HepG2 (cell line): ENCODE measurements at regions not wholly inside any gene's neighbourhood (a gene's known extent, or its start where the extent isn't known, plus 50 kb on each side); places are given as distances from the start of the nearest gene placed in this dataset.

ENCODE experiments used
- ATAC-seq: fragments of 200-7000 bp; cut with Tn5 transposase; 3 replicates; pipeline ENCODE4 v1.9.1; 2020; ENCODE audit warnings: mild to moderate bottlenecking, moderate library complexity
- BruUV-seq: library from RNA; stranded (reverse); fragments of 400-500 nt; replicated peaks from 2 replicates; lab custom pipeline; 2021; lab: Mats Ljungman, UMichigan
- CTCF ChIA-PET: fragments of 300-600 bp; formaldehyde crosslinking; extraction: SDS; loops from one replicate; lab custom pipeline; 2021; ENCODE audit warnings: low total read pairs, inconsistent platforms, low intra/inter-chr PET ratio; lab: Yijun Ruan, JAX
- POLR2A ChIA-PET: fragments of 350-600 bp; sonication (Branson Sonifier 250); formaldehyde crosslinking; loops from one replicate; lab custom pipeline; 2020; ENCODE audit warnings: antibody characterized with exemption, inconsistent platforms; lab: Yijun Ruan, JAX
- DNase-seq: peaks from one replicate; pipeline ENCODE4 v3.0.0-alpha.2; 2015; ENCODE audit warnings: low spot score
- FAIRE-seq: peaks from 3 replicates; lab custom pipeline; 2011; peaks lifted over from hg19 to GRCh38; lab: Jason Lieb, UNC
- H2AFZ ChIP-seq: one replicate; pipeline ENCODE4 v1.6.1; 2011; ENCODE audit warnings: low read length, inconsistent platforms
- H3K27ac ChIP-seq: fragments of 300-600 bp; 3 replicates; pipeline ENCODE4 v1.8.0; 2011; ENCODE audit warnings: mixed run types, mild to moderate bottlenecking, mixed read lengths, low read length, inconsistent platforms; ENCODE audit not compliant: insufficient read depth; ENCODE audit errors: extremely low read length
- H3K27me3 ChIP-seq, 2 experiments: fragments of 200-600 bp in 1 of 2; 2 replicates in 1 of 2; 3 replicates in 1 of 2; pipeline versions ENCODE4 v1.6.0 to v1.8.0; 2011; ENCODE audit warnings: low read length in 2 of 2, mild to moderate bottlenecking in 2 of 2, moderate library complexity in 2 of 2, inconsistent platforms in 1 of 2; ENCODE audit not compliant: insufficient read depth in 2 of 2, control insufficient read depth in 1 of 2
- H3K36me3 ChIP-seq, 2 experiments: fragments of 200-600 bp in 1 of 2; replicated peaks in 1 of 2; 2 replicates in 1 of 2; 3 replicates in 1 of 2; pipeline versions ENCODE4 v1.5.1 to v1.8.0; 2011; ENCODE audit warnings: low read length in 2 of 2, inconsistent platforms in 1 of 2; ENCODE audit not compliant: insufficient read depth in 2 of 2, control insufficient read depth in 1 of 2
- H3K4me1 ChIP-seq: 2 replicates; pipeline ENCODE4 v1.5.1; 2012; ENCODE audit warnings: low read length, inconsistent platforms; ENCODE audit not compliant: insufficient read depth
- H3K4me2 ChIP-seq: 2 replicates; pipeline ENCODE4 v1.6.0; 2011; ENCODE audit warnings: low read depth, low read length, inconsistent platforms
- H3K4me3 ChIP-seq, 3 experiments: fragments of 200-600 bp in 1 of 3; sonication (generic), shearing (Covaris generic) in 1 of 3; replicated peaks in 1 of 3; 2 replicates each; pipeline ENCODE4 v1.5.1; 2011 to 2016; ENCODE audit warnings: low read length in 3 of 3, inconsistent platforms in 2 of 3, low read depth in 2 of 3, mild to moderate bottlenecking in 2 of 3, control low read depth in 1 of 3, mixed read lengths in 1 of 3; ENCODE audit not compliant: insufficient read depth in 1 of 3
- H3K79me2 ChIP-seq: one replicate; pipeline ENCODE4 v1.6.1; 2011; ENCODE audit warnings: low read length, inconsistent platforms; ENCODE audit not compliant: insufficient read depth
- H3K9ac ChIP-seq: 2 replicates; pipeline ENCODE4 v1.6.0; 2011; ENCODE audit warnings: mild to moderate bottlenecking, low read depth, low read length, inconsistent platforms; ENCODE audit not compliant: insufficient read depth
- H3K9me3 ChIP-seq: 2 replicates; pipeline ENCODE4 v1.5.1; 2012; ENCODE audit warnings: mild to moderate bottlenecking, low read length
- H4K20me1 ChIP-seq: 2 replicates; pipeline ENCODE4 v1.6.0; 2011; ENCODE audit warnings: inconsistent platforms, mild to moderate bottlenecking, low read length, moderate library complexity; ENCODE audit not compliant: insufficient read depth
- KIAA2018 ChIP-seq: sonication (generic); formaldehyde crosslinking; IDR thresholded peaks from 2 replicates; pipeline ENCODE4 v1.5.0; 2020; ENCODE audit warnings: mild to moderate bottlenecking, missing genetic modification reagents, borderline replicate concordance
- NCOA2 ChIP-seq: sonication (generic); formaldehyde crosslinking; IDR thresholded peaks from 2 replicates; pipeline ENCODE4 v1.8.0; 2022; ENCODE audit warnings: inconsistent platforms
- ZBTB8A ChIP-seq: sonication (generic); formaldehyde crosslinking; IDR thresholded peaks from 2 replicates; pipeline ENCODE4 v1.4.0; 2020; ENCODE audit warnings: mild to moderate bottlenecking, low read depth, missing genetic modification reagents, borderline replicate concordance
- ZNF501 ChIP-seq: sonication (generic); formaldehyde crosslinking; IDR thresholded peaks from 2 replicates; pipeline ENCODE4 v1.5.1; 2020; ENCODE audit warnings: mild to moderate bottlenecking, moderate library complexity, missing genetic modification reagents
- ZNF512 ChIP-seq: sonication (generic); formaldehyde crosslinking; IDR thresholded peaks from 2 replicates; pipeline ENCODE4 v1.4.0; 2020; ENCODE audit warnings: mild to moderate bottlenecking, missing genetic modification reagents
- ZSCAN12 ChIP-seq: sonication (generic); formaldehyde crosslinking; IDR thresholded peaks from 2 replicates; pipeline ENCODE4 v1.9.0; 2021; ENCODE audit warnings: mild to moderate bottlenecking, missing genetic modification reagents
- ZSCAN30 ChIP-seq: sonication (generic); formaldehyde crosslinking; IDR thresholded peaks from 2 replicates; pipeline ENCODE4 v1.5.0; 2020; ENCODE audit warnings: mild to moderate bottlenecking, missing genetic modification reagents
- WGBS: methylation state at CpG from one replicate; pipeline ENCODE4 v1.1.6; 2017; ENCODE audit warnings: low lambda C conversion rate; 5-methylcytosine and 5-hydroxymethylcytosine counted together
- in situ Hi-C: cut with HindIII; loops from 2 replicates; pipeline ENCODE4 v1.10.0; 2017; ENCODE audit warnings: low pct_unique_long_range_greater_than_20kb; ENCODE audit not compliant: extremely low pct_ligation_motif_present
- intact Hi-C: fragments of 100-400 bp; cut with micrococcal nuclease; formaldehyde crosslinking; loops from one replicate; pipeline ENCODE4 v1.10.0; 2022; ENCODE audit not compliant: unreplicated experiment

GRCh38 chr5:12270914-12271313 is 366.7 kb upstream of the CTNND2 start:
- TF ChIP-seq KIAA2018 (CRISPR knock-in tag) (no peak), ZNF512 (CRISPR knock-in tag) (no peak), NCOA2 (no peak), ZSCAN12 (no peak), ZSCAN30 (no peak), ZBTB8A (CRISPR knock-in tag) (no peak), ZNF501 (no peak)
- intact Hi-C loops, result no loop called here
- H3K4me1 ChIP-seq, result no peaks in the 10 kb centered on the region
- no peaks in the 10 kb centered on the region for H3K36me3 ChIP-seq
- no peaks in the 10 kb centered on the region for H3K27me3 ChIP-seq
- peaks cover 82% of the 10 kb centered on the region for H3K9me3 ChIP-seq
- POLR2A ChIA-PET, result no interaction called here
- 0% methylated on average over 1 of the region's 1 CpG for WGBS
- in situ Hi-C loops, result no loop called here
- H2AFZ ChIP-seq, result no peak overlapping the region
- ATAC-seq (no peak), DNase-seq (no peak), FAIRE-seq (no peak)
- CTCF ChIA-PET, result no interaction called here
- no peak overlapping the region for H3K27ac ChIP-seq
- no peaks in the 10 kb centered on the region for H4K20me1 ChIP-seq
- no peak overlapping the region for H3K4me3 ChIP-seq
- no peak overlapping the region for H3K9ac ChIP-seq
- no peaks in the 10 kb centered on the region for H3K79me2 ChIP-seq
- no peak overlapping the region for H3K4me2 ChIP-seq
- no TSS peak for BruUV-seq
